Ureter (tissue), 1 donor: ENCODE measurements at regions not wholly inside any gene's neighbourhood (a gene's known extent, or its start where the extent isn't known, plus 50 kb on each side); places are given as distances from the start of the nearest gene placed in this dataset.

ENCODE experiments used
- DNase-seq: peaks from one replicate; pipeline ENCODE4 v3.0.0-alpha.2; 2020; ENCODE audit warnings: low spot score
- donor health status: DM: yes; HTN: yes; CAD: no.

DNA sequence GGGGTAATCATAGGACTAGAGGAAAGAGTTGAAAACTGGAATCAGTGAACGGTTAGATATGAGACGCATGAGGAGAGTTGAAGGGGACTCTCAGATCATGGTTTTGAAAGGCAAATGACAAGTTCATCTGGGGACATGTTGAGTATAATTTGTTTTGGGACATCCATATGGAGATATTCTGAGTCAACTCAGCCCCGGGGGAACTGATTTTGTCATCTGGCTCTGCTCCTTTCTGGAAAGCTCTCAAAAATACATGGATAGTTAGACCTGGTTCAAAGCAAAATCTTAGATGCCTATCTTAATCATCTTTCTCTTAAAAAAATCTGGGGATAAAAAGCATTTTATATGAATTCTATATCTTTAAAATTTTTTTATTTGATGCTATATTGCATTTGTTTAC, 161.2 kb downstream of the SNX18 start:
- no peak for DNase-seq

DNA sequence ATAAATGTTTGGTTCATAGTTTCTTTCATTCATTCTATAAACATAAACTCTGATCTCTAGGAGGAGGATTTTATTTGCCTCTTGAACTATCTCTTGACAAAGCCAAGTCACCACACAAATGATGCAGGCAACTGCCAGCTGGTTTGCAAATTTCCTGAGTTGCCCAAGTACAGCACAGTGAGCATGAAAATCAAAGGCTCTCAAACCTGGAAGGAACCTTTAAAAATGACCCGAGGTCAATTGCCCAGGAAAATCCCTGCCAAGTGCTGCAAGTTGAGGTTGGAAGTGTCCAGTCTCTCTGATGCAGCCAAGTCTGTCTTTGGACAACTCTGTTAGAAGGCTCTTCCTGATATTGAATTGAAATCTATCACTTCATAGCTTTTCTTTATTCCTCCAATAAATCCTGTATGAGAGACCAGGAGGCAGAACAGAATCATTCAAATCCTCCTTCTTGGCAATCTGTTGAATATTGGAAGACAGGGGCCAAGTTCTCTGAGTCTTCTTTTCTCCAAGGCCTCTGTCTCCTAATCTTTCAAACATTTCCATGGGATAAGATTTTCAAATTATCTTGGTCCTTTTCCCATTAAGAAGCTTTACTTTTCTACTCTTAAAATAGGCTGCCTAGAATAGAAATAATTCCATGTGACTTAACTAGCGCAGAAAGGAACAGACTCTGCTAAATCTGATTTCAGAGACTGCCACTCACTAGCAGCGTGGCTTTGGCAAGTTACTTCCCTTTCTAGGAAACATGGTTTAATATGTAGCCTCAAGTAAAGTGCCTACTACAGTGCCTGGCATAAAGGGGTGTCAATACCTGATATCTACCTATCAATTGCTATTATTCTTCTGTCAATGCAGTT, 159.2 kb downstream of the SNX18 start:
- DNase-seq, result no peak

GRCh38 chr5:54673523-54674225, 156.1 kb downstream of the SNX18 start:
- peak; percentile 58 for DNase-seq

GRCh38 chr5:54672871-54673270, 155.3 kb downstream of the SNX18 start:
- no peak for DNase-seq

DNA sequence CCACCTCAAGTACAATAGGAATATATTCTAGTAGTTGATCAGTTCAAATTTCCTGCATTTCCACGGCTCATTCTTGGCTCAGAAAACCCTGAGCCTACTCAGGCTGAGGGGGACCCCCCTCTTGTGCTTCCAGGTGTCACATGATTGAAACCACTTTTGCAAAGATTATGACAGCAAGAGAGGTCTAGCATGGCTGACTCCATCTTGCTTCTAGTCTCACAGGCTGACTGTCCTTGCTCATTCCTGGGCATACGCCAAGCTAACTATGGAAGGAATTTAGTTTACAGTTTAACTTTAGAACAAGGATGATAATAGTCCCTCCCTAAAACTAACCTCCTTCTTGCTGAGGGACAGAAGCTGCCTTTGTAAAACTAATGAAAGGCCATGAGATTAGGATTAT, 154.1 kb downstream of the SNX18 start:
- no peak for DNase-seq

GRCh38 chr5:54671111-54671531, 153.6 kb downstream of the SNX18 start:
- DNase-seq, result peak; percentile 45

DNA sequence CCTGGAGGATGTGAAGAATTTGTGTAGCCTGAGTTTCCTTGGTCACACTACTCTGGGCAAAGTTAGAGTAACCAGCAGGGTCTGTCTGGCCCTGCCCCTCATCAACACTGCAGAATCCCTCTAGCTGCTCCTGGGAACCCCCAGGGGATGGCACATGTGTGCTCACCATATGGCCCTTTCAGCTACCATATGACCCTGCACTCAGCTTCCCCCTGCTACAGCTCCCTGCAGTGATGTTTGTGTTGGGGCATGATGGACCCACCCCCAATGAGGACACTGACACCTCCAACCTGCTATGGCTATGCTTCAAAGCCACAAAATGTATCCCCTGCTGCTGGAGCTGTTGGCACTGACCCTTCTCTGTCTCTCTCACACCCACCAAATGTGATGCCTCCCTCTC, 152.7 kb downstream of the SNX18 start:
- DNase-seq, result no peak

DNA sequence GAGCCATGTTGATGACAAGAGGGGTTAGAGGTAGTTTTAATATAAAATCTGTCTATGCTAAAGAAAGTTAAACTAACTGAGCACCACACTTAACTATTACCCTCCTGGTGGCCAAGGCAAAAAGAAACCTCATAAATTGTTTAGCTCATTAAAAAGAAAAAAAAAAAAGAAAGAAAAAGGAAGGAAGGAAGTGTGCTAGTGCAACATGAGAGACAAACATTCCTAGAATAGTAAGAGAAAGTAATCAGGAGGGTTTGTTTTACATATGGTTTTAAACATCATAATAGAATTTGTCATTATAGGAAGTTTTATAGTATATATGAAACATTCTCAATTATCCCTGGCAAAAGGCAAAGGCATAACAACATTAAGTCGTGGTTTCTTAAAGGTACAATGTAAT, 152.3 kb downstream of the SNX18 start:
- DNase-seq, result no peak

- no peak for DNase-seq
These were observed 151.7 kb downstream of the SNX18 start for GRCh38 chr5:54669285-54669684.

DNA sequence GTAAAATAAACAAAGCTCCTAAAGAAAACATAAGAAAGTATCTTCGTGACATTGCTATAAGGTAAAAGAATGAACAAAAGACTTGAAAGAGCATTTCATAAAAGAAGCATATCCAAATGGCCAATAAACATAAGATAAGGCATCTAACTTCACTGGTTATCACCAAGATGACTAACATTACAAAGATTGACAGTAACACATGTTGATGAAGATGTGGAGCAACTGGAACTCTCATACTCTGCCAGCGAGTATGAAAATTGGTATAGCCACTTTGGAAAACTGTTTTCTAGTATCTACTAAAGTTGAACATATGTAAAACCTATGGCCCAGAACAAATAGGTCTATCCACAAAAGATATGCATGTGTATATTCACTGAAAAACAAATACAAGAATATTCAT, 150.5 kb downstream of the SNX18 start:
- DNase-seq, result no peak

GRCh38 chr5:54667136-54667535, 149.6 kb downstream of the SNX18 start:
- no peak for DNase-seq

DNA sequence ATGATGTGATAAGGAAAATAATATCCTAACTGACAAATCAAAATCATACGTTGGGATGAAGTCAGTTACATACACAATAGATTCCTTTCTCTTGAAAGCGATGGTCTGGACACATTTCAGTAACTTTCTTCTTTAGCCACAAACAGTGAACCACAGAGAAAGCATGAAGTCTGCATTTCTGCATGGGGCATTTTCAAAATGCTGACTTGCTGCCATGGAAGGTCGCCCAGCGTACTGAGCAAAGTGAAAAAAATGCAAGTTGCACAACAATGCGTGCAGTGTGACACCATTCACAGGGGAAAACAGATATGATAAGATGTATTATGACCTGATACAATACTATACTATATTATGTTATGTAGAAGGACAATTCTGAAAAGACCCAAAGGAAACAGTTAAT, 146.3 kb downstream of the SNX18 start:
- no peak for DNase-seq

DNA sequence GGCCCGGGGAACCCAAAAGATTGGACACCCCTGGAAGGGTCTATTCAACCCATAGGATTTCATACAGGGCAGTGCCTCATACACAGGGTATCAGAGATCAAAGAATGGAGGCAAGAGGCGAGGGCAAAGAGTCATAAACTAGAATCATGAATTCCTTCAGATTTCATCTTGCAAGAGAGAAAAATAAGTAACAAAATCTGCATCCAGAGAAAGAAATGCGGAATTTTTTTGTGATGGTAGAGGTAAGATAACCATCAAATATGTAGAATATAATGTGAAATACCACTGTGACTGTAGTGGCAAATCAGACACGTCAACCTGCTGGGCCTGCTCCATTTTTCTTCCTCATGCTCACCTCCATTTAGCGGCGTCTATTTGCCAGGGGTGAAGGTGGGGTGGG, 143.6 kb downstream of the SNX18 start:
- DNase-seq, result no peak

DNA sequence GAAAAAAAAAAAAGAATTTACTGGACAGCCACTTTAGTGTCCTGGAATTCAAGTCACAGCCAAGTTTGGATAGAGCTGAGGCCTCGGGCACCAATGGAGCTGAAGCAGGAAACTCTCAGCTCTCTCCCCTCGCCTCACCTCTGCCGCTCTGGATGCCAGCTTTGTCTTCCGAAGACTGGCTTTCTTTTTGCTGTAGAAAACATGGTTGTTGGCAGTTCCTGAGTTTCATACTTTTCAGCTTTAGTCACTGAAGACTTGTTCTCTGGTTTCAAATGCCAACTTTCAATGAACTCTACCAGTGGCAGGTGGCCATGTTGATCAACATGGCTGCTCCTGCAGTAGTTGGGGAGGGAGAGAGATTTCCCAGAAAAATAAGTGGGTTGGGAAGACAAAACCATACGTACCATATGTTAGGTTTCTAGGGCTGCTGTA, 142.2 kb downstream of the SNX18 start:
- DNase-seq, result no peak

GRCh38 chr5:54658010-54658409, 140.5 kb downstream of the SNX18 start:
- DNase-seq, result no peak

- DNase-seq, result no peak
These were observed 138.7 kb downstream of the SNX18 start for GRCh38 chr5:54656261-54656728.

GRCh38 chr5:54655761-54656160, 138.2 kb downstream of the SNX18 start:
- no peak for DNase-seq

- DNase-seq, result no peak
These were observed 137.7 kb downstream of the SNX18 start for GRCh38 chr5:54655266-54655665.

DNA sequence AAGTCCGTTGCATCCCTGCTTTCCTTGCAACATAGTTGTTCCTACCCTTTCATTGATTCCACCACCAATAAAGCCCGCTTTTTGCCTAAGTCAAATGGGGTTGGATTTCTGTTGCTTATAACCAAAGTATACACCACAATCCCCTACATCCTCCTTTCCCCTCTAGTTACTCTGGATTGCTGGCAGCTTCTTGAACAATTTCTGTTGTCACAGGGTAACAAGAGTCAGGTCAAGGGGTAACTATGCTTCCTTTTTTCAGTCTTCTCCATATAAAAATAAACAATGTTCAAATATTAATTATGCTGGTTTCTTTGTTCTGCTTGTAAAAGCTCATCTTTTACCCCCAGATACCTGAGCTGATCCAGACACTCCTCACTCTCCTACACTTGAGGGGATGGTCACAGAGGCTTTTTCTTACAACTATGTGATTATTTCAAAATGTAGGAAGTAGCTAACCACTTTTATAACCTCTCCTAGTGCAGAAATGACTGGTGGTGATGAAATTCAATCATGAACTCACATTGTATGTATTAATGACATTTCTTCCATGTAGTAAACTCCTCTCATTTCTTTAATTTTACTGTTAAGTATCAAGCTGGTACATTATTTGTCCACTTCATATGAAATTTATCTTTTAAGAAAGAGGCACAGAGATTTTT, 136.5 kb downstream of the SNX18 start:
- DNase-seq, result no peak

DNA sequence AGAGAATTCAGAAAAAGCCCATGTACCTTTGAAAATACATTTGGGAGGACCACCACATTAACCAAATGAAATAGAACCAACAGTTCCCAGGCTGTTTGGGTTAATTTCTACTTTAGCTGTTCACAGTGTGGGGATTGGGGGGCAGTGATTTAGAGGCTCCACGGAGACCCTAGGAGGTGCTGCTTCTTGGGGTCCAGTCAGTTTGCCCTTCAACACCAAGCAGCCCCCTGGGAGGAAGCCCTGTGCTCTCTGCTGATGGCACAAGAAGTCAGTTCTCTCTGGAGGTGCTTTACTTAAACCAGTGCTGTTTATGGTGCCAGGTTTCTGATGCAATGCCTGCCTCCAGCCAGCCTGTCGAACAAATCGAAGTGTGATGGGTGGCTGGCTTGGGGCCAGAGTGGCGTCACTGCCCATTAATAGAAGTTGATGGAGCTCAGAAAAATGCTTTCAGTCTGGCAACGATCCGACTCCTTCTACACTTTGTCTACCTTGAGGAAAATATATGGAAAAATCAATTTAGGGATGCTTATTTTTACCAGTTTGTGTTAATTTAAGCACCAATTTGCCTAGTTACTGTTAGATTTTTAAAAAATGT, 134.0 kb downstream of the SNX18 start:
- DNase-seq, result no peak

GRCh38 chr5:54649041-54649504, 131.5 kb downstream of the SNX18 start:
- no peak for DNase-seq
